ENCODE measurements at regions not wholly inside any gene's neighbourhood (a gene's known extent, or its start where the extent isn't known, plus 50 kb on each side); places are given as distances from the start of the nearest gene placed in this dataset.
"Not testable (repeated sequence)": the region's sequence is repeated elsewhere in the genome, so short reads cannot be mapped to it uniquely, and the experiment has no call there.

DNA sequence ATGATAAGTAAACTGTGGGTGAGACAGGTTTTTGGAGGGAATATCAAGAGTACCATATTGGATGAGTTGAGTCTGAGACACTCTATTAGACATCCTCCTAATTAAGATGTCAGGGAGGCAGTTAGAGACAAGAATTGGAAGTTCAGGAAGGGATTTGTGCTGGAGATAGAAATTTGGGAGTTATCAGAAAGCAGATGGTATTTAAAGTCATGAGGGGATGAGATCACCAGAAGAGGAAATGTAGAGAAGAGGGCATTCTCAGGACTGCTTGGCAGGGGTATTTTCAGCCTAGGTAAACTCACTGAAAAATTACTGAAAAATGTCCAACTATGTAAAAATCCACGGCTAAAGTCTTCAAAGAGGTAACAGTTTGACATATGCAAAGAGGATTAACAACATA, 161.6 kb upstream of the PGRMC2 start:
- no peaks in the 10 kb centered on the region for H3K36me3 ChIP-seq (ENCODE audit: control insufficient read depth, insufficient read depth, low read length)
- DNase-seq (ENCODE audit: low read depth) (no peak), FAIRE-seq (no peak)
- TF ChIP-seq, protein P1, sequence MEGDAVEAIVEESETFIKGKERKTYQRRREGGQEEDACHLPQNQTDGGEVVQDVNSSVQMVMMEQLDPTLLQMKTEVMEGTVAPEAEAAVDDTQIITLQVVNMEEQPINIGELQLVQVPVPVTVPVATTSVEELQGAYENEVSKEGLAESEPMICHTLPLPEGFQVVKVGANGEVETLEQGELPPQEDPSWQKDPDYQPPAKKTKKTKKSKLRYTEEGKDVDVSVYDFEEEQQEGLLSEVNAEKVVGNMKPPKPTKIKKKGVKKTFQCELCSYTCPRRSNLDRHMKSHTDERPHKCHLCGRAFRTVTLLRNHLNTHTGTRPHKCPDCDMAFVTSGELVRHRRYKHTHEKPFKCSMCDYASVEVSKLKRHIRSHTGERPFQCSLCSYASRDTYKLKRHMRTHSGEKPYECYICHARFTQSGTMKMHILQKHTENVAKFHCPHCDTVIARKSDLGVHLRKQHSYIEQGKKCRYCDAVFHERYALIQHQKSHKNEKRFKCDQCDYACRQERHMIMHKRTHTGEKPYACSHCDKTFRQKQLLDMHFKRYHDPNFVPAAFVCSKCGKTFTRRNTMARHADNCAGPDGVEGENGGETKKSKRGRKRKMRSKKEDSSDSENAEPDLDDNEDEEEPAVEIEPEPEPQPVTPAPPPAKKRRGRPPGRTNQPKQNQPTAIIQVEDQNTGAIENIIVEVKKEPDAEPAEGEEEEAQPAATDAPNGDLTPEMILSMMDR (IDR thresholded peaks at IDR 0.05; ENCODE audit: insufficient read depth, low read length, severe bottlenecking), result no peak
- no peak overlapping the region for H3K4me3 ChIP-seq (ENCODE audit: low read depth, low read length)
- no peaks in the 10 kb centered on the region for H3K27me3 ChIP-seq (ENCODE audit: control insufficient read depth, insufficient read depth, low read length)

DNA sequence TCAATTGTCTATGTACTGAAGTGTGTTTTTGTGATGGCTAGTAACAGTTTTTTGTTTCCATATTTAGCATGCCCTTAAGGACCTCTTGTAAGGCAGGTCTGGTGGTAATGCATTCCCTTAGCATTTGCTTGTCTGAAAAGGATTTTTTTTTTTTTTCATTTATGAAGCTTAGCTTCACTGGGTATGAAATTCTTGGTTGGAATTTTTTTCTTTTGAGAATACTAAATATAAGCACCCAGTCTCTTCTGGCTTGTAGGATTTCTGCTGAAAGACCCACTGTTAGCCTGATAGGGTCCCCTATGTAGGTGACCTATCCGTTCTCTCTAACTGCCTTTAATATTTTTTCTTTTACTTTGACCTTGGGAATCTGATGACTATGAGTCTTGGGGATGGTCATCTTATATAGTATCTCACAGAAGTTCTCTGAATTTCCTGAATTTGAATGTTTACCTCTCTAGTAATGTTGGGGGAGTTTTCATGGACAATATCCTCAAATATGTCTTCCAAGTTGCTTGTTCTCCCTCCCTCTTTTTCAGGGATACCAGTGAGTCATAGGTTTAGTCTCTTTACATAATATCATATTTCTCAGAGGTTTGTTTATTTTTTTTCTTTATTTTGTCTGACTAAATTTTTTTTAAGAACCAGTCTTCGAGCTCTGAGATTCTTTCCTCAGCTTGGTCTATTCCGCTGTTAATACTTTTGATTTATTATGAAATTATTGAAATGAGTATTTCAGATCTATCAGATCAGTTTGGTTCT, 157.1 kb upstream of the PGRMC2 start:
- TF ChIP-seq, protein P1 (IDR thresholded peaks at IDR 0.05; ENCODE audit: insufficient read depth, low read length, severe bottlenecking), result no peak
- Histone ChIP-seq H3K36me3 (ENCODE audit: control insufficient read depth, insufficient read depth, low read length) (no peaks in the 10 kb centered on the region), H3K27me3 (ENCODE audit: control insufficient read depth, insufficient read depth, low read length) (no peaks in the 10 kb centered on the region), H3K4me3 (ENCODE audit: low read depth, low read length) (no peak overlapping the region)
- peak; percentile 74 for DNase-seq (ENCODE audit: low read depth)
- FAIRE-seq, result no peak

DNA sequence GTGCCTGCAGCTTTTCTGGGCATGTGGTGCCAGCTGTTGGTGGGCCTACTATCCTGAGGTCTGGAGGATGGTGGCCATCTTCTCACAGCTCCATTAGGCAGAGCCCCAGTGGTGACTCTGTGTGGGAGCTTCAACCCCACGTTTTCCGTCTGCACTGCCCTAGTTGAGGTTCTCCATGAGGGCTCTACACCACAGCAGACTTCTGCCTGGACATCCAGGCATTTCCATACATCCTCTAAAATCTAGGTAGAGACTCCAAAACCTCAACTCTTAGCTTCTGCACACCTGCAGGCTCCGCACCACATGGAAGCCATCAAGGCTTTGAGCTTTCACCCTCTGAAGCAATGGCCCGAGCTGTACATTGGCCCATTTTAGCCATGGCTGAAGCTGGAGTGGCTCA, 153.3 kb upstream of the PGRMC2 start:
- no peak for FAIRE-seq
- no peak for DNase-seq (ENCODE audit: low read depth)
- TF ChIP-seq, protein P1 (IDR thresholded peaks at IDR 0.05; ENCODE audit: insufficient read depth, low read length, severe bottlenecking), result no peak

DNA sequence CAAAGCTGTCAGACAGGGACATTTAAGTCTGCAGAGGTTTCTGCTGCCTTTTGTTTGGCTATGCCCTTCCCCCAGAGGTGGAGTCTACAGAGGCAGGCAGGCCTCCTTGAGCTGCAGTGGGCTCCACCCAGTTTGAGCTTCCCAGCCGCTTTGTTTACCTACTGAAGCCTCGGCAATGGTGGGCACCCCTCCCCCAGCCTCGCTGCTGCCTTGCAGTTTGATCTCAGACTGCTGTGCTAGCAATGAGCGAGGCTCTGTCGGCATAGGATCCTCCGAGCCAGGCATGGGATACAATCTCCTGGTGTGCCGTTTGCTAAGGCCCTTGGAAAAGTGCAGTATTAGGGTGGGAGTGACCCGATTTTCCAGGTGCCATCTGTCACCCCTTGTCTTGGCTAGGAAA, 149.4 kb upstream of the PGRMC2 start:
- not testable (repeated sequence) for FAIRE-seq; H3K36me3 ChIP-seq (ENCODE audit: control insufficient read depth, insufficient read depth, low read length); H3K27me3 ChIP-seq (ENCODE audit: control insufficient read depth, insufficient read depth, low read length); DNase-seq (ENCODE audit: low read depth); H3K4me3 ChIP-seq (ENCODE audit: low read depth, low read length)

More for the DNA sequence above, 153.3 kb upstream of the PGRMC2 start:
- Histone ChIP-seq H3K4me3 (ENCODE audit: low read depth, low read length) (no peak overlapping the region), H3K27me3 (ENCODE audit: control insufficient read depth, insufficient read depth, low read length) (no peaks in the 10 kb centered on the region), H3K36me3 (ENCODE audit: control insufficient read depth, insufficient read depth, low read length) (no peaks in the 10 kb centered on the region)

DNA sequence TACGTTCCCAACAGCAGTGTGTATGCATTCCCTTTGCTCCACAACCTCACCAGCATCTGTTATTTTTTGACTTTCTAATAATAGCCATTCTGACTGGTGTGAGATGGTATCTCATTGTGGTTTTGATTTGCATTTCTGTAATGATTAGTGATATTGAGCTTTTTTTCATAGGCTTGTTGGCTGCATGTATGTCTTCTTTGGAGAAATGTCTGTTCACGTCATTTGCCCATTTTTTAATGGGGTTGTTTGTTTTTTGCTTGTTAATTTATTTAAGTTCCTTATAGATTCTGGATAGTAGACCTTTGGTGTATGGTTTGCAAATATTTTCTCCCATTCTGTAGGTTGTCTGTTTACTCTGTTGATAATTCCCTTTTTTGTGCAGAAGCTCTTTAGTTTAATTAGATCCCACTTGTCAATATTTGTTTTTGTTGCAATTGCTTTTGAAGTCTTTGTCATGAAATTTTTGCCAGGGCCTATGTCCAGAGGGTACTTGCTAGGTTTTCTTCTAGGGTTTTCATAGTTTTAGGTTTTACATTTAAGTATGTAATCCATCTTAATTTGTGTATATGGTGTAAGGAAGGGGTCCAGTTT, 141.5 kb upstream of the PGRMC2 start:
- FAIRE-seq, result not testable (repeated sequence)

DNA sequence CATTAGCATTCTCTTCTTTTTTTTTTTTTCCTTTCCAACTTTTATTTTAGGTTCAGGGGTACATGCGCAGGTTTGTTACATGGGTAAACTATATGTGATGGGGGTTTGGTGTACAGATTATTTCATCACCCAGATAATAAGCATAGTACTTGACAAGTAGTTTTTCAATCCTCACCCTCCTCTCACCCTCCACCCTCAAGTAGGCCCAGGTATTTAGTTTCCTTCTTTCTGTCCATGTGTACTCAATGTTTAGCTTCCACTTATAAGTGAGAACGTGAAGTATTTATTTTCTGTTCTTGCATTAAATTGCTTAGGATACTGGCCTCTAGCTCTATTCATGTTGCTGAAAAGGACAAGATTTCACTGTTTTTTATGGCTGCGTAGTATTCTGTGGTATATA, 140.8 kb upstream of the PGRMC2 start:
- Histone ChIP-seq H3K27me3 (ENCODE audit: control insufficient read depth, insufficient read depth, low read length) (no peaks in the 10 kb centered on the region), H3K4me3 (ENCODE audit: low read depth, low read length) (peak overlapping the region; percentile 15), H3K36me3 (ENCODE audit: control insufficient read depth, insufficient read depth, low read length) (no peaks in the 10 kb centered on the region)
- DNase-seq (ENCODE audit: low read depth), result no peak
- TF ChIP-seq, protein P1 (IDR thresholded peaks at IDR 0.05; ENCODE audit: insufficient read depth, low read length, severe bottlenecking), result no peak
- no peak for FAIRE-seq

More for the DNA sequence above, 141.5 kb upstream of the PGRMC2 start:
- not testable (repeated sequence) for DNase-seq (ENCODE audit: low read depth); H3K36me3 ChIP-seq (ENCODE audit: control insufficient read depth, insufficient read depth, low read length); H3K27me3 ChIP-seq (ENCODE audit: control insufficient read depth, insufficient read depth, low read length); H3K4me3 ChIP-seq (ENCODE audit: low read depth, low read length)

All from bronchial epithelial cell (primary cell).